HepG2 (cell line): ENCODE measurements at regions not wholly inside any gene's neighbourhood (a gene's known extent, or its start where the extent isn't known, plus 50 kb on each side); places are given as distances from the start of the nearest gene placed in this dataset.

Experiments used
- ATAC-seq: fragments of 200-7000 bp; cut with Tn5 transposase; 3 replicates; pipeline ENCODE4 v1.9.1; 2020; ENCODE audit warnings: mild to moderate bottlenecking, moderate library complexity
- BruUV-seq: library from RNA; stranded (reverse); fragments of 400-500 nt; replicated peaks from 2 replicates; lab custom pipeline; 2021; lab: Mats Ljungman, UMichigan
- CTCF ChIA-PET: fragments of 300-600 bp; formaldehyde crosslinking; extraction: SDS; loops from one replicate; lab custom pipeline; 2021; ENCODE audit warnings: low total read pairs, inconsistent platforms, low intra/inter-chr PET ratio; lab: Yijun Ruan, JAX
- POLR2A ChIA-PET: fragments of 350-600 bp; sonication (Branson Sonifier 250); formaldehyde crosslinking; loops from one replicate; lab custom pipeline; 2020; ENCODE audit warnings: antibody characterized with exemption, inconsistent platforms; lab: Yijun Ruan, JAX
- DNase-seq: peaks from one replicate; pipeline ENCODE4 v3.0.0-alpha.2; 2015; ENCODE audit warnings: low spot score
- FAIRE-seq: peaks from 3 replicates; lab custom pipeline; 2011; peaks lifted over from hg19 to GRCh38; lab: Jason Lieb, UNC
- H2AFZ ChIP-seq: one replicate; pipeline ENCODE4 v1.6.1; 2011; ENCODE audit warnings: low read length, inconsistent platforms
- H3K27ac ChIP-seq: fragments of 300-600 bp; 3 replicates; pipeline ENCODE4 v1.8.0; 2011; ENCODE audit warnings: mixed run types, mild to moderate bottlenecking, mixed read lengths, low read length, inconsistent platforms; ENCODE audit not compliant: insufficient read depth; ENCODE audit errors: extremely low read length
- H3K27me3 ChIP-seq, 2 experiments: fragments of 200-600 bp in 1 of 2; 2 replicates in 1 of 2; 3 replicates in 1 of 2; pipeline versions ENCODE4 v1.6.0 to v1.8.0; 2011; ENCODE audit warnings: low read length in 2 of 2, mild to moderate bottlenecking in 2 of 2, moderate library complexity in 2 of 2, inconsistent platforms in 1 of 2; ENCODE audit not compliant: insufficient read depth in 2 of 2, control insufficient read depth in 1 of 2
- H3K36me3 ChIP-seq, 2 experiments: fragments of 200-600 bp in 1 of 2; replicated peaks in 1 of 2; 2 replicates in 1 of 2; 3 replicates in 1 of 2; pipeline versions ENCODE4 v1.5.1 to v1.8.0; 2011; ENCODE audit warnings: low read length in 2 of 2, inconsistent platforms in 1 of 2; ENCODE audit not compliant: insufficient read depth in 2 of 2, control insufficient read depth in 1 of 2
- H3K4me1 ChIP-seq: 2 replicates; pipeline ENCODE4 v1.5.1; 2012; ENCODE audit warnings: low read length, inconsistent platforms; ENCODE audit not compliant: insufficient read depth
- H3K4me2 ChIP-seq: 2 replicates; pipeline ENCODE4 v1.6.0; 2011; ENCODE audit warnings: low read depth, low read length, inconsistent platforms
- H3K4me3 ChIP-seq, 3 experiments: fragments of 200-600 bp in 1 of 3; sonication (generic), shearing (Covaris generic) in 1 of 3; replicated peaks in 1 of 3; 2 replicates each; pipeline ENCODE4 v1.5.1; 2011 to 2016; ENCODE audit warnings: low read length in 3 of 3, inconsistent platforms in 2 of 3, low read depth in 2 of 3, mild to moderate bottlenecking in 2 of 3, control low read depth in 1 of 3, mixed read lengths in 1 of 3; ENCODE audit not compliant: insufficient read depth in 1 of 3
- H3K79me2 ChIP-seq: one replicate; pipeline ENCODE4 v1.6.1; 2011; ENCODE audit warnings: low read length, inconsistent platforms; ENCODE audit not compliant: insufficient read depth
- H3K9ac ChIP-seq: 2 replicates; pipeline ENCODE4 v1.6.0; 2011; ENCODE audit warnings: mild to moderate bottlenecking, low read depth, low read length, inconsistent platforms; ENCODE audit not compliant: insufficient read depth
- H3K9me3 ChIP-seq: 2 replicates; pipeline ENCODE4 v1.5.1; 2012; ENCODE audit warnings: mild to moderate bottlenecking, low read length
- H4K20me1 ChIP-seq: 2 replicates; pipeline ENCODE4 v1.6.0; 2011; ENCODE audit warnings: inconsistent platforms, mild to moderate bottlenecking, low read length, moderate library complexity; ENCODE audit not compliant: insufficient read depth
- FOSL1 ChIP-seq: sonication (generic); formaldehyde crosslinking; IDR thresholded peaks from 2 replicates; pipeline ENCODE4 v1.9.0; 2021; ENCODE audit warnings: missing genetic modification reagents, borderline replicate concordance
- KLF11 ChIP-seq: IDR thresholded peaks from 2 replicates; pipeline ENCODE4 v1.6.1; 2016; ENCODE audit warnings: missing compliant biosample characterization
- SOX5 ChIP-seq: IDR thresholded peaks from 2 replicates; pipeline ENCODE4 v1.6.1; 2016; ENCODE audit warnings: borderline replicate concordance
- UBTF ChIP-seq: sonication (generic); formaldehyde crosslinking; IDR thresholded peaks from 2 replicates; pipeline ENCODE4 v1.4.0; 2020; ENCODE audit warnings: mild to moderate bottlenecking, missing genetic modification reagents
- ZNF121 ChIP-seq: sonication (generic); formaldehyde crosslinking; IDR thresholded peaks from 2 replicates; pipeline ENCODE4 v1.5.0; 2020; ENCODE audit warnings: mild to moderate bottlenecking, missing genetic modification reagents
- ZNF44 ChIP-seq: sonication (generic); formaldehyde crosslinking; IDR thresholded peaks from 2 replicates; pipeline ENCODE4 v1.5.1; 2020; ENCODE audit warnings: mild to moderate bottlenecking, missing genetic modification reagents
- WGBS: methylation state at CpG from one replicate; pipeline ENCODE4 v1.1.6; 2017; ENCODE audit warnings: low lambda C conversion rate; 5-methylcytosine and 5-hydroxymethylcytosine counted together
- in situ Hi-C: cut with HindIII; loops from 2 replicates; pipeline ENCODE4 v1.10.0; 2017; ENCODE audit warnings: low pct_unique_long_range_greater_than_20kb; ENCODE audit not compliant: extremely low pct_ligation_motif_present
- intact Hi-C: fragments of 100-400 bp; cut with micrococcal nuclease; formaldehyde crosslinking; loops from one replicate; pipeline ENCODE4 v1.10.0; 2022; ENCODE audit not compliant: unreplicated experiment
- TF ChIP-seq, protein P1 (sequence below): sonication (generic); formaldehyde crosslinking; IDR thresholded peaks from 2 replicates; pipeline ENCODE4 v1.4.0; 2020; ENCODE audit warnings: mild to moderate bottlenecking, missing genetic modification reagents

DNA sequence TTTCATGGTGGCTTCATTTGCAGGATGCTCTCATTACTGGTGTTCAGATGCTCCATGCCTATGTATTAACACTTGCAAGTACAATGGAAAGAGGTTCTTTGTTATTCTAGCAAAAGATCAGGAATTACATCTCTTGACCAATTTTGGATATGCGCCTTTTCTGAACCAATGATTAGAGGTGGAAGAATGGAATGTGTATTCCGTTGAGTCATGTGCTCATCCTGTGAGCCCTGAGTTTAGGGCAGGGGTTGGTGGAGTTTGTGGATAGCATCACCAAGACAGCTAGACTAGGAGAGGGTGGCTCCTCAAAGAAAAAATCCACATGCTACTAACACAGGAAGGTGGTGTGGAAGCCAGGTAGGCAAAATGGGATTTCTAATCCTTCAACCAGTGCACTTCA is 80.7 kb upstream of the SLC25A26 start:
- Histone ChIP-seq H3K27me3 (peaks cover 0 to 2% of the 10 kb centered on the region in 2 experiments; a peak in 1 of 5 replicates), H3K36me3 (no peaks in the 10 kb centered on the region), H3K9me3 (no peaks in the 10 kb centered on the region), H3K4me2 (no peak overlapping the region), H3K4me3 (no peak overlapping the region), H3K4me1 (no peaks in the 10 kb centered on the region), H3K9ac (no peak overlapping the region), H3K79me2 (no peaks in the 10 kb centered on the region), H2AFZ (no peak overlapping the region), H3K27ac (no peak overlapping the region), H4K20me1 (no peaks in the 10 kb centered on the region)
- ChIA-PET POLR2A (no interaction called here), CTCF (no interaction called here)
- TF ChIP-seq SOX5 (CRISPR knock-in tag) (no peak), UBTF (CRISPR knock-in tag) (no peak), ZNF44 (CRISPR knock-in tag) (no peak), FOSL1 (CRISPR knock-in tag) (no peak), ZNF121 (no peak), KLF11 (CRISPR knock-in tag) (no peak)
- TF ChIP-seq, protein P1, sequence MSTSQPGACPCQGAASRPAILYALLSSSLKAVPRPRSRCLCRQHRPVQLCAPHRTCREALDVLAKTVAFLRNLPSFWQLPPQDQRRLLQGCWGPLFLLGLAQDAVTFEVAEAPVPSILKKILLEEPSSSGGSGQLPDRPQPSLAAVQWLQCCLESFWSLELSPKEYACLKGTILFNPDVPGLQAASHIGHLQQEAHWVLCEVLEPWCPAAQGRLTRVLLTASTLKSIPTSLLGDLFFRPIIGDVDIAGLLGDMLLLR (CRISPR knock-in tag): no peak
- intact Hi-C loops: no loop called here
- in situ Hi-C loops: loop anchor here (5.0 kb wide), 1 partner anchor 353 kb away; no protein-coding TSS in a partner anchor
- BruUV-seq: no TSS peak
- ATAC-seq (no peak), DNase-seq (no peak), FAIRE-seq (no peak)
- WGBS: 14% methylated on average over 2 of the region's 2 CpGs
